HepG2 (cell line): ENCODE measurements at regions not wholly inside any gene's neighbourhood (a gene's known extent, or its start where the extent isn't known, plus 50 kb on each side); places are given as distances from the start of the nearest gene placed in this dataset.
"Not testable (repeated sequence)": the region's sequence is repeated elsewhere in the genome, so short reads cannot be mapped to it uniquely, and the experiment has no call there.

Experiments used
- ATAC-seq: fragments of 200-7000 bp; cut with Tn5 transposase; 3 replicates; pipeline ENCODE4 v1.9.1; 2020; ENCODE audit warnings: mild to moderate bottlenecking, moderate library complexity
- BruUV-seq: library from RNA; stranded (reverse); fragments of 400-500 nt; replicated peaks from 2 replicates; lab custom pipeline; 2021; lab: Mats Ljungman, UMichigan
- CTCF ChIA-PET: fragments of 300-600 bp; formaldehyde crosslinking; extraction: SDS; loops from one replicate; lab custom pipeline; 2021; ENCODE audit warnings: low total read pairs, inconsistent platforms, low intra/inter-chr PET ratio; lab: Yijun Ruan, JAX
- POLR2A ChIA-PET: fragments of 350-600 bp; sonication (Branson Sonifier 250); formaldehyde crosslinking; loops from one replicate; lab custom pipeline; 2020; ENCODE audit warnings: antibody characterized with exemption, inconsistent platforms; lab: Yijun Ruan, JAX
- DNase-seq: peaks from one replicate; pipeline ENCODE4 v3.0.0-alpha.2; 2015; ENCODE audit warnings: low spot score
- FAIRE-seq: peaks from 3 replicates; lab custom pipeline; 2011; peaks lifted over from hg19 to GRCh38; lab: Jason Lieb, UNC
- H2AFZ ChIP-seq: one replicate; pipeline ENCODE4 v1.6.1; 2011; ENCODE audit warnings: low read length, inconsistent platforms
- H3K27ac ChIP-seq: fragments of 300-600 bp; 3 replicates; pipeline ENCODE4 v1.8.0; 2011; ENCODE audit warnings: mixed run types, mild to moderate bottlenecking, mixed read lengths, low read length, inconsistent platforms; ENCODE audit not compliant: insufficient read depth; ENCODE audit errors: extremely low read length
- H3K27me3 ChIP-seq, 2 experiments: fragments of 200-600 bp in 1 of 2; 2 replicates in 1 of 2; 3 replicates in 1 of 2; pipeline versions ENCODE4 v1.6.0 to v1.8.0; 2011; ENCODE audit warnings: low read length in 2 of 2, mild to moderate bottlenecking in 2 of 2, moderate library complexity in 2 of 2, inconsistent platforms in 1 of 2; ENCODE audit not compliant: insufficient read depth in 2 of 2, control insufficient read depth in 1 of 2
- H3K36me3 ChIP-seq, 2 experiments: fragments of 200-600 bp in 1 of 2; replicated peaks in 1 of 2; 2 replicates in 1 of 2; 3 replicates in 1 of 2; pipeline versions ENCODE4 v1.5.1 to v1.8.0; 2011; ENCODE audit warnings: low read length in 2 of 2, inconsistent platforms in 1 of 2; ENCODE audit not compliant: insufficient read depth in 2 of 2, control insufficient read depth in 1 of 2
- H3K4me1 ChIP-seq: 2 replicates; pipeline ENCODE4 v1.5.1; 2012; ENCODE audit warnings: low read length, inconsistent platforms; ENCODE audit not compliant: insufficient read depth
- H3K4me2 ChIP-seq: 2 replicates; pipeline ENCODE4 v1.6.0; 2011; ENCODE audit warnings: low read depth, low read length, inconsistent platforms
- H3K4me3 ChIP-seq, 3 experiments: fragments of 200-600 bp in 1 of 3; sonication (generic), shearing (Covaris generic) in 1 of 3; replicated peaks in 1 of 3; 2 replicates each; pipeline ENCODE4 v1.5.1; 2011 to 2016; ENCODE audit warnings: low read length in 3 of 3, inconsistent platforms in 2 of 3, low read depth in 2 of 3, mild to moderate bottlenecking in 2 of 3, control low read depth in 1 of 3, mixed read lengths in 1 of 3; ENCODE audit not compliant: insufficient read depth in 1 of 3
- H3K79me2 ChIP-seq: one replicate; pipeline ENCODE4 v1.6.1; 2011; ENCODE audit warnings: low read length, inconsistent platforms; ENCODE audit not compliant: insufficient read depth
- H3K9ac ChIP-seq: 2 replicates; pipeline ENCODE4 v1.6.0; 2011; ENCODE audit warnings: mild to moderate bottlenecking, low read depth, low read length, inconsistent platforms; ENCODE audit not compliant: insufficient read depth
- H3K9me3 ChIP-seq: 2 replicates; pipeline ENCODE4 v1.5.1; 2012; ENCODE audit warnings: mild to moderate bottlenecking, low read length
- H4K20me1 ChIP-seq: 2 replicates; pipeline ENCODE4 v1.6.0; 2011; ENCODE audit warnings: inconsistent platforms, mild to moderate bottlenecking, low read length, moderate library complexity; ENCODE audit not compliant: insufficient read depth
- HMG20B ChIP-seq: conservative IDR thresholded peaks from 2 replicates; pipeline ENCODE4 v1.6.1; 2016; ENCODE audit warnings: missing genetic modification reagents, missing compliant biosample characterization
- NR2F2 ChIP-seq: IDR thresholded peaks from 2 replicates; pipeline ENCODE4 v1.6.1; 2012; ENCODE audit warnings: low read depth, inconsistent platforms, borderline replicate concordance
- RARA ChIP-seq: IDR thresholded peaks from 2 replicates; pipeline ENCODE4 v1.6.1; 2016; ENCODE audit warnings: missing genetic modification reagents, missing compliant biosample characterization
- TEAD2 ChIP-seq: sonication (generic); formaldehyde crosslinking; IDR thresholded peaks from 2 replicates; pipeline ENCODE4 v1.9.0; 2021; ENCODE audit warnings: missing genetic modification reagents
- ZNF263 ChIP-seq: sonication (generic); formaldehyde crosslinking; IDR thresholded peaks from 2 replicates; pipeline ENCODE4 v1.4.0; 2020; ENCODE audit warnings: missing genetic modification reagents
- ZNF772 ChIP-seq: sonication (generic); formaldehyde crosslinking; IDR thresholded peaks from 2 replicates; pipeline ENCODE4 v1.5.0; 2020; ENCODE audit warnings: mild to moderate bottlenecking, missing genetic modification reagents
- WGBS: methylation state at CpG from one replicate; pipeline ENCODE4 v1.1.6; 2017; ENCODE audit warnings: low lambda C conversion rate; 5-methylcytosine and 5-hydroxymethylcytosine counted together
- in situ Hi-C: cut with HindIII; loops from 2 replicates; pipeline ENCODE4 v1.10.0; 2017; ENCODE audit warnings: low pct_unique_long_range_greater_than_20kb; ENCODE audit not compliant: extremely low pct_ligation_motif_present
- intact Hi-C: fragments of 100-400 bp; cut with micrococcal nuclease; formaldehyde crosslinking; loops from one replicate; pipeline ENCODE4 v1.10.0; 2022; ENCODE audit not compliant: unreplicated experiment
- TF ChIP-seq, protein P1 (sequence below): sonication (generic); formaldehyde crosslinking; IDR thresholded peaks from 2 replicates; pipeline ENCODE4 v1.5.0; 2020; ENCODE audit warnings: mild to moderate bottlenecking, missing genetic modification reagents, borderline replicate concordance

DNA sequence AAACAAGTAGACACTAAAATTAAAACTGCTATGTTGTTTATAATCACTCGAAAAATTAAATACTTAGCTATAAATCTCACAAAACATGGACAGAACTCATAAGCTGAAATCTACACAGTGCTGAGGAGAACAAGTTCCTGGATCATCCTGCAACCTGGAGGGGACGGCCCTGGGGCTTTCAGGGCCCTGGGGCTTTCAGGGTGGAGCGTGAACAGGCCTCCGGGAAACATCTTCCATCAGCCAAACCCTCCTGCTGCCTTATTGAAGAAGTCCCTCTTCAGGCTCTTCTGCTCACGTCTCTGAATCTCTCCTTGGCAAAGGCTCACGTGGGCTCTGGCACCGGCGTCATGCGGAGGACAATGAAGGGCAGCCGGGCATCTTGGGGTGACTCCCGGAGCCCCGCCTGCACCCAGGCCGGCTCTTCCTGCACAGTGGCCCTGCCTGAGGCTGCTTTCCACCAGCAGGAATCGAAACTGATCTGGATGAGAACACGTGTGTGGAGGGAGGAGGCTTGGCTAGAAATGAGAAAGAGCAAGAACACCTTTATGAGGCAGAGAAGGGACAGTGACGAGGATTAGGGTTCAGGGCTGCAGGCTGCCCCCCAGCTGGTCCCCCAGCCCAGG, 127.3 kb downstream of the CDRT15L2 start:
- TF ChIP-seq, protein P1, sequence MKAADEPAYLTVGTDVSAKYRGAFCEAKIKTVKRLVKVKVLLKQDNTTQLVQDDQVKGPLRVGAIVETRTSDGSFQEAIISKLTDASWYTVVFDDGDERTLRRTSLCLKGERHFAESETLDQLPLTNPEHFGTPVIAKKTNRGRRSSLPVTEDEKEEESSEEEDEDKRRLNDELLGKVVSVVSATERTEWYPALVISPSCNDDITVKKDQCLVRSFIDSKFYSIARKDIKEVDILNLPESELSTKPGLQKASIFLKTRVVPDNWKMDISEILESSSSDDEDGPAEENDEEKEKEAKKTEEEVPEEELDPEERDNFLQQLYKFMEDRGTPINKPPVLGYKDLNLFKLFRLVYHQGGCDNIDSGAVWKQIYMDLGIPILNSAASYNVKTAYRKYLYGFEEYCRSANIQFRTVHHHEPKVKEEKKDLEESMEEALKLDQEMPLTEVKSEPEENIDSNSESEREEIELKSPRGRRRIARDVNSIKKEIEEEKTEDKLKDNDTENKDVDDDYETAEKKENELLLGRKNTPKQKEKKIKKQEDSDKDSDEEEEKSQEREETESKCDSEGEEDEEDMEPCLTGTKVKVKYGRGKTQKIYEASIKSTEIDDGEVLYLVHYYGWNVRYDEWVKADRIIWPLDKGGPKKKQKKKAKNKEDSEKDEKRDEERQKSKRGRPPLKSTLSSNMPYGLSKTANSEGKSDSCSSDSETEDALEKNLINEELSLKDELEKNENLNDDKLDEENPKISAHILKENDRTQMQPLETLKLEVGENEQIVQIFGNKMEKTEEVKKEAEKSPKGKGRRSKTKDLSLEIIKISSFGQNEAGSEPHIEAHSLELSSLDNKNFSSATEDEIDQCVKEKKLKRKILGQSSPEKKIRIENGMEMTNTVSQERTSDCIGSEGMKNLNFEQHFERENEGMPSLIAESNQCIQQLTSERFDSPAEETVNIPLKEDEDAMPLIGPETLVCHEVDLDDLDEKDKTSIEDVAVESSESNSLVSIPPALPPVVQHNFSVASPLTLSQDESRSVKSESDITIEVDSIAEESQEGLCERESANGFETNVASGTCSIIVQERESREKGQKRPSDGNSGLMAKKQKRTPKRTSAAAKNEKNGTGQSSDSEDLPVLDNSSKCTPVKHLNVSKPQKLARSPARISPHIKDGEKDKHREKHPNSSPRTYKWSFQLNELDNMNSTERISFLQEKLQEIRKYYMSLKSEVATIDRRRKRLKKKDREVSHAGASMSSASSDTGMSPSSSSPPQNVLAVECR: no peak
- TF ChIP-seq ZNF263: no peak
- no peak for TF ChIP-seq ZNF772 (CRISPR knock-in tag)
- no peak for TF ChIP-seq RARA (CRISPR knock-in tag)
- no peak for TF ChIP-seq TEAD2
- TF ChIP-seq HMG20B (CRISPR knock-in tag): no peak
- no peak for TF ChIP-seq NR2F2
- Histone ChIP-seq H3K9ac (no peak overlapping the region), H3K9me3 (no peaks in the 10 kb centered on the region), H4K20me1 (no peaks in the 10 kb centered on the region), H3K27me3 (peaks cover 0 to 8% of the 10 kb centered on the region in 2 experiments; a peak in 1 of 5 replicates), H3K79me2 (no peaks in the 10 kb centered on the region), H3K4me3 (no peak overlapping the region), H3K27ac (no peak overlapping the region), H3K36me3 (no peaks in the 10 kb centered on the region), H2AFZ (no peak overlapping the region), H3K4me2 (peak overlapping the region; percentile 36; the same call in 1 of the 2 replicates), H3K4me1 (no peaks in the 10 kb centered on the region)
- ChIA-PET CTCF (no interaction called here), POLR2A (no interaction called here)
- WGBS: 20% methylated on average over 14 of the region's 16 CpGs
- DNase-seq (no peak), FAIRE-seq (no peak), ATAC-seq (peak; percentile 43; the same call in 1 of the 3 replicates)
- intact Hi-C loops: no loop called here
- no TSS peak for BruUV-seq
- in situ Hi-C loops: no loop called here

DNA sequence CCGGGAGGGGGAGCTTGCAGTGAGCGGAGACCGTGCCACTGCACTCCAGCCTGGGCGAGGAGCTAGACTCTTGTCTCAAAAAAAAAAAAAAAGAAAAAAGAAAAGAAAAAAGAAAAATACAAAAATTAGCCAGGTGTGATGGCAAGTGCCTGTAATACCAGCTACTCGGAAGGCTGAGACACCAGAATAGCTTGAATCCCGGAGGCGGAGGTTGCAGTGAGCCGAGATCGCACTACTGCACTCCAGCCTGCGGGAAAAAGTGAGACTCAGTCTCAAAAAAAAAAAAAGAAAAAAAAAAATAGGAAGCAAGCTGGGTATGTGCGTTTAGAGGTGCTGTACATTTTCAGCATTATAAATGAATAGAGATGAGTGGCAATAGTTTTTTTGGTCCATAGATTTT, 129.3 kb downstream of the CDRT15L2 start:
- H3K4me1 ChIP-seq, CTCF ChIA-PET, H3K4me2 ChIP-seq, H2AFZ ChIP-seq, FAIRE-seq, H3K27me3 ChIP-seq, H3K79me2 ChIP-seq, intact Hi-C loops, ATAC-seq, POLR2A ChIA-PET, DNase-seq, BruUV-seq, in situ Hi-C loops, H3K4me3 ChIP-seq, H4K20me1 ChIP-seq, H3K9ac ChIP-seq, H3K9me3 ChIP-seq, H3K36me3 ChIP-seq, H3K27ac ChIP-seq: not testable (repeated sequence)
- WGBS: 31% methylated on average over 11 of the region's 11 CpGs

DNA sequence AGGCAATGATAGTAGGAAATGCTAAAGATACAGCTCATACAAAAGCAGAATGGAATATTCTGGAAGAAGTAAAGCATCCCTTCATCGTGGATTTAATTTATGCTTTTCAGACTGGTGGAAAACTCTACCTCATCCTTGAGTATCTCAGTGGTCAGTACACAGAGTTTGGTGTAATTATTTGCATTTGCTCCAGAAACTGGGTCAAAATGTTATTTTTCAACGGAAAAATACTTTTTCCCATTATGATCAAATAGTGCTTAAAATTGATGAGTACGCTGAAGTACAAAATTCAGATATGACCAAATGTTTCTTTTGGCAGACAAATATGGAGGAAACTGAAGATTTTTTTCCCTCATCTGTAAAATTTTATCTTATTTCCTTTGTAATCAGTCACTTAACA, 137.0 kb downstream of the CDRT15L2 start:
- CTCF ChIA-PET, H2AFZ ChIP-seq, POLR2A ChIA-PET, H3K27ac ChIP-seq, FAIRE-seq, H3K79me2 ChIP-seq, H3K27me3 ChIP-seq, BruUV-seq, H3K9ac ChIP-seq, H3K9me3 ChIP-seq, H3K4me1 ChIP-seq, ATAC-seq, intact Hi-C loops, H3K4me2 ChIP-seq, DNase-seq, H3K4me3 ChIP-seq, in situ Hi-C loops, H3K36me3 ChIP-seq, H4K20me1 ChIP-seq: not testable (repeated sequence)
- 34% methylated on average over 3 of the region's 3 CpGs for WGBS
